Ecto neural progenitor cell (in vitro differentiated cells): ENCODE measurements at regions not wholly inside any gene's neighbourhood (a gene's known extent, or its start where the extent isn't known, plus 50 kb on each side); places are given as distances from the start of the nearest gene placed in this dataset.

Experiments
- DNase-seq: peaks from one replicate; pipeline ENCODE4 v3.0.0-alpha.2; 2018; ENCODE audit warnings: low spot score

GRCh38 chr10:78366663-78367411 is 333.2 kb downstream of the RPS24 start:
- no peak for DNase-seq

DNA sequence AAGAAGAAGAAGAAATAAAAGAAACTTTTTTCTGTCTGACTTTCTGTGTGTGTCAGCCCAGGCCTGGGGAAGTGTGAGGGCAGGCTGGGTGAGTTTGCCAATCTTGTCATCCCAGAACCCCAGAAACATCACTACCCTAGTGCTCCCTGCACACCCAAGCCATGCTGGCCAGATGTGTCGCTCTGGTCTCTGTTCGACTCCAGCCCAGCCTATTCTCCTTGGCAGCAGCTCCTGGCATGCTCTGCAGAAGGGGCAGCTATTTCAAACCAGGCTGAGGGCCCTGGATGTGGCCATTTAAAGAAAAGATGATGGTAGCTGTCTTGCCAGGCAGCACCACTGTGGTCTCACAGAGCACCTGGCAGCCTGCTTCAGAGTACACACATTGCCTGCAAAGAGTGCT is 334.1 kb downstream of the RPS24 start:
- DNase-seq, result no peak

GRCh38 chr10:78371136-78371535 is 337.5 kb downstream of the RPS24 start:
- DNase-seq, result peak; percentile 72

DNA sequence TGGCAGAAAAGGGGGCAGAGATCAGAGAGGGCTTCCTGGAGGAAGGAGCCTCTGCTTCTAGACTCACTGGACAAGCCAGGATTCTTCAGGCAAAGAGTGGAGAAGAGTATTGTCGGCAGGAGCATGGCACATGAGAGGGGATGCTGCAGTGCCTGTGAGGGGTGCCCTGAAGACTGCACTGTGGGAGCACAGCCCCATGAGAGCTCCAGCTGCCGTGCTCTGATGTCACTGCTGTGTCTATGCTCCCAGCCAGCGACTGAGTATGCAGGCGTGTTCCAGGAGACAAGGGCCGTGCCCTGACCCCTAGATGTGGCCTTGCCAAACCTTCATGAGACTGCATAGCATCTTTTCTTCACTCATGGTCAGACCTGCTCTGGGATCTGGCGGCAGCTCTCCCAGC is 339.1 kb downstream of the RPS24 start:
- no peak for DNase-seq

- no peak for DNase-seq
Observed at GRCh38 chr10:78374331-78375028, 340.8 kb downstream of the RPS24 start.

DNA sequence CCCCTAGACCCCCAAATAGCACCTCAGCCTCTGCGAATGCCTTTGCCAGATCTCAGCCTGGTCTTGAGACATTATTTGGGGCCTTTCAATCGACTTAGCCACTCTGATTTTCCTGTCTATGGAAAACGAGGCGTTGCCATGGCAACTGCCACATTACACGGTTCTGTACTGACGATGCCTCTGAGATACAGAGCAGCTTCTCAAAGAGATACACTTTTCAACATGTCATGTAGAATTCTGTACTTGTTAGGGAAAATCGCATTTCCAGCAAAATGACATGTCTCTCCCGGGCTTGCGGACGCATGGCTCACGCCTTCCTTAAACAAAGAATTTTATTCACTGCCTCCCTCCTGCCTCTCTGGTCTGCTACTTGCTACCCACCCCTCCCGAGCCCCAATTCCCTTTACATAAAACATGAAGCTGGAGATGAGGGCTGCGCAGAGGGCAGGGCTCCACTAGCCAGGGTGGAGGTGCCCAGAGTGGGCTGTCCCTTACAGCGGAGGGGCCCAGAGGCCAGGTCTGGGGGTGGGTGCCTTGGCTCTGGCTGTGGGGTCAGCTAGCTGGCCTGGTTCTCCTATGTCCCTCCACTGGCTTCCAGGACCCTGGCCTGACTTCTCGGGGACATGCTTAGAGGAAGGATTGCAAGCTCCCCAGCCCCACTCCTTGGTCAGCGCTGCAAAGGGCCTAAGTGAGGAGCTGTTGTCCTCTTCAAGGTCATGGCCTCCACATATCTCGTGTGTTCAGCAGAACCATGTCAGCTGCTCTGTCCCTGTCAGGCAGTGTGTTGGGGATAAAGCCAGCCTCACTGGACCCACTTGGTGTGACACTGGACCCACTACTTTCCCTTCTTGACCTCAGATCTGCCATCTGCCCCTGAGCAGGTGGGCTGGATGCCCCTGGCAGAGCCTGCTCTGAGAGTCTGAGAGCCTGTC is 342.5 kb downstream of the RPS24 start:
- DNase-seq, result no peak

GRCh38 chr10:78377356-78377755 is 343.7 kb downstream of the RPS24 start:
- no peak for DNase-seq

DNA sequence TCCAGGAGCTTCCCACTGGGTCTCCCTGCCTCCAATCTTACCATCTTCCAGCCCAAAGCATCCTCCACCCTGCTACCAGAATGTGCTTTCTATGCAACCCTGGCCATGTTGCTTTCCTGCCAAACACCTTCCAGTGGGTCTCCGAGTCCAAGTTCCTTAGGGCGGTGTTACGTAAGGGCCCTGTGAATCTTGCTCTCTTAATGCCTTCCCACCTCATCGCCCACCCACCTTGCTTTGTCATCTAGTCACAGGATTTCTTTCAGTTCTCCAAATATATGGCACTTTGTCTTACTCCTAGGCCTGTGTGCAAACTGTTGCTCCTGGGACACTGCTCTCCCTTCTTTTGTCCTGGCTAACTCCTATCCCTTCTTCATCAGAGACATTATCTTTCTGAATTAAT is 344.5 kb downstream of the RPS24 start:
- DNase-seq, result no peak

DNA sequence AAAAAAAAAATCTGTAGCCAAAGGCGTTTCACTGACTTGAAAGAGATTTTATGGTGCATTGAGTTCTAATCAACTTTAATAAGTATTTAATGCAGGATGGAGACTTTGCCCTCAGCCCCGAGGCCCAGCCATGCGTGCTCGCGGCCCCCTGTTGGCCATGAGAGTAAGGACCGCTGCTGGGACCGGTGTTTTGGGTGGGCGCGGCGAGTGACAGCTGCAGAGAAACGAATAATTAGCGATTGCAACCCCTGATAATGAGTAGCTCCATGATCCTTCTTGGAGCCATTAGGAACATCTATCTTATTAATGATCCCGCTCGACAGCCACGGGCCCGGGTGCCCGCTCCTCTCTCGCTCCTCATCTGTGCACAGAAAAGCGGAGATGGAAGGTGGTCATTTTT is 347.4 kb downstream of the RPS24 start:
- no peak for DNase-seq

DNA sequence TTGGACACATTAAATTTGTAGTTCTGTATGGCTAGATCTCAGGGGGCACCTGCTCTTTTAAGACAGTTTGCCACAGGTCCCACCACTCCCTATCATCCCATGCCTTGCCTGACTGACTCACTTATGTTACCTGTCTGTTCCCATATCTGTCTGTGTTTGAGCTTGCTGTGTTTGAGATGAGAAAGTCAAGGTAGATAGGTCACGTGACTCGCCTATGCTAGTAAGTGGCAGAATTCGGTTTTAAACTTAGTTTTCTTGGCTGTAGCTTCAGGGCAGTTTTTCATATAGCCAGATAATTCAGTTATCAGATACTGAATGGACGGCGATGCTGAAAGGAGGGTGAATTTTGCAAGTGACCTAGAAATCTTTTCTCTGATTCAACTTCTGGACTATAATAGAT is 348.4 kb downstream of the RPS24 start:
- DNase-seq, result no peak

GRCh38 chr10:78382772-78383171 is 349.1 kb downstream of the RPS24 start:
- no peak for DNase-seq

DNA sequence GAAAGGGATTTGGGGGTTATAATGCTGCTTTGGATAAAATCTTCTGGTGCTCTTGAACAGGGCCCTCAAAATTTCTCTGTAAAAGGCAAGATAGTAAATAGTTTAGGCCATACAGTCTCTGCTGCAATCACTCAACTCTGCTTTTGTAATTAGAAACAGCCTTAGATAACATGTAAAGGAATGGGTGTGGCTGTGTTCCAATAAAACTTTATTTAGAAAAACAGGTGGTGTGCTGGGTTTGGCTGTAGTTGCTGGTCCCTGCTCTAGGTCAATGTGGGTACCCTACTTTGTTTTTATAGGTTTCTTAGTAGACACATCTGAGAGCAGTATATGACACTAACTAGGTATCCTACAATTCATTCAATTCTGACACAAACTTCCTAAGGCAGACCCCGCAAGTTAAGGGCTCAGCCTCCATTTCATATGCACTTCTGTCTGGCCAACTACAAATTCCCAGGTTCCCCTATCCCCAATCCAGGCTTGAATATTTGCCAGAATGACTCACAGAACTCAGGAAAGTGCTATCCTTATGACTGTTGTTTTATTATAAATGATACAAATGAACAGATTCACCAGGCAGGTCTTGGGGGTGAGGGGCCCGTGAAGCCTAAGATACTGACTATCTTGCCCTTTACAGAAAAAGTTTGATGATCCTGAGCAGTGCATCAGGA is 349.9 kb downstream of the RPS24 start:
- no peak for DNase-seq

DNA sequence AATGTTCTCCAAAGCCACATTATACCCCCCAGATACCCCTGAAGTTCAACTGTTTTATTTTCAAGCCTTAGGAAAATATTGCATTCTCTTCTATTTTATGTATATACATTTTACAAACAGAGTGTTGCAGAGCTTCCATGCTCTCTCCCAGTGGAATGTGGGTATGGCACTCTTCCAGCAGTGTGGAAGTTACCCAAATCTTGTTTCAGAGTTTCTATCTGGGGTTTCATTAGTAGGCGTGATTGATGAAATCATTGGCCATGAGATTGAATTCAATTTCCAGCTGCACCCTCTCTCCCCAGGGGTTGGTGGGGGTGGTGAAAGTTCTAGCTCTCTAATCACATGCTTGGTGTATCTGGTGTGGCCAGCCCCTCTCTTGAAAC is 350.4 kb downstream of the RPS24 start:
- DNase-seq, result no peak

GRCh38 chr10:78385599-78385998 is 351.9 kb downstream of the RPS24 start:
- no peak for DNase-seq

DNA sequence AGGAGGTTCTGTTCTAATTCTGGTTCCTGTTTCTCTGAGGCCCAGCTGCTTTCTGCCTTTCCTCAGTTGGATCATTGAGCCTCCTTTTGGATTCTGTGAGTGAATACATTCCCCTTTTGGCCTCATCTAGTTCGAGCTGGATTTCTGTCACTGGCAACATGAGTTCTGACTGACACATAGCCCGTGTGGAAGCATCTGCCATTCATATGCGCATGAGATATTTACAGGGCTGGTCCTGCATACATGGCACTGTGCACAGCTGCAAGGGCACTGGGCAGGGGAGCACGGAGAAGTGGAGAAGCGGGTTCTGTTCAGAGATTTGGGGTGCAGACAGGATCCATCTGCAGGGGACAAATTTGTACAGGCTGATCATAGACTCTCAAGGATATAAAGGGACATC is 352.8 kb downstream of the RPS24 start:
- DNase-seq, result no peak

GRCh38 chr10:78388331-78389050 is 354.8 kb downstream of the RPS24 start:
- DNase-seq, result no peak

DNA sequence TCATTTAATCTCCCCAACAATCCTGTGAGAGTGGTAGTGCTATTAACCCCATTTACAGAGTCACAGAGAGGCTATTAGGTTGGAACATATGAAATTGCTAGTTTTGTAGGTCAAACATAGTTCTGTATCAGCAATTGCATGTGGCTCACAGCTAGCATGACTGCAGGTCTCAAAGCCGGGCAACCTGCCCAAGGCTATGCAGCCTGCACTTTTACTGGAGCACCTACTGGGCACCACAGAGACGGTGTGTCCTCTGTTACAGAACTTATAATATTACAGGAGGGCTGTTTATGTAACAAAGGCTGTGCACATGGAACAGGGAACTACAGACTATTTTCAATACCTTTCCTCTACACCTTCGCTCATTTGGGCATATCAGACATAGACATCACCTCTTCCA is 355.8 kb downstream of the RPS24 start:
- DNase-seq, result no peak

DNA sequence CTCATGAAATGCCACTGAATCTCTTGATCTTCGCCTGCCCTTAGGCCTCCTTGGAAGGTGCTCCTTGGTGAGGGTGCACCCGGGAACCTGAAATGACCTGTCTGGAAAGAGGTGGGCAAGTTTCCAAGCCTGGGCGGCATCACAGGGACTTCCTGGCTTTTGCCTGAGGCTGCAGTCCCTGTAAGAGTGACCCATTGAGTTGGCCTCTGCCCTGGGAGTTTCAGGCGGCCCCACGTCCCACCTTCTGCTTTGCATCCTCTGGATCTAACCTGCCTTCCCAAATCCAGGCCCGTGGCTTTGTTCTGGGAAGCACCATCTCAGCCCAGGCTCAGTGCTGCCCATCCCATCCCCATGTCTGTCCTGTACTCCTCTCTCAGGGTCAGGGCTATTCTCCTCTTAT is 356.4 kb downstream of the RPS24 start:
- DNase-seq, result no peak

DNA sequence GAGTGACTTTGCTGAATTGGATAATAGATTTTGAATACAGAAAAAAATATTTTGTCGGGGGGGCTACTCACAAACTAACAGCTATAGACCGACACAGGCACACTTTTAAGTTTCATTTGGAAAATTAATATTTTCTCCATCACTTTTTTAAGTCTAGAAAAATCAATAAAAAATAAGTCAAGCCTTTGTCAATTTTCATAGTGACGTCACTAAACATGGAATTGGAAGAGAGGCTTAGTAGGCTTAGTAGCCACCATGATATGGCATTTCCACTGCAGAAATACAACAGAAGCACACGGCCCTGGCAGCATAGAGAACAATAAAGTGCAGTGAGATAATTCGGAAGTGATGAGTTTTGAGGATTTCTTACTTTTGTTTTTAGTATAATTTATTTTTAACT is 357.2 kb downstream of the RPS24 start:
- no peak for DNase-seq

DNA sequence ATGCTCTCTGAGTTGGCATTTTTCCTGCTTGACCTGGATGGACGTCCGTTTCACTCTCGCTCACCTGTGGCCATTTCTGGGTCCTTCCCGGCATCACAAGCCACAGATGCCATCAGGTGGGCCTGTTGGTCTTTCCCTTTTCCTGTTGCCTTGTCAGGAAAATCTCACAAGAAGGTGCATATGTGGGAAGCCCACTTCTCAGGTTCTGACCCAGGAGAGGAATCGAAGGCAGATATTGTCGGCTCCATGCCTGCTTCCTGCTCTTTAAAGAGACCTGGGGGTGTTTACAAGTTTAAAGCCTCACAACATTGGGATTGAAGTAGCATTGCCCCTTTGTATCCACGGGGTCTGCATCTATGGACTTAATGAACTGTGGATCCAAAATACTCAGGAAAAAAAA is 357.9 kb downstream of the RPS24 start:
- no peak for DNase-seq

- DNase-seq, result no peak
Observed at GRCh38 chr10:78392197-78392596, 358.5 kb downstream of the RPS24 start.

DNA sequence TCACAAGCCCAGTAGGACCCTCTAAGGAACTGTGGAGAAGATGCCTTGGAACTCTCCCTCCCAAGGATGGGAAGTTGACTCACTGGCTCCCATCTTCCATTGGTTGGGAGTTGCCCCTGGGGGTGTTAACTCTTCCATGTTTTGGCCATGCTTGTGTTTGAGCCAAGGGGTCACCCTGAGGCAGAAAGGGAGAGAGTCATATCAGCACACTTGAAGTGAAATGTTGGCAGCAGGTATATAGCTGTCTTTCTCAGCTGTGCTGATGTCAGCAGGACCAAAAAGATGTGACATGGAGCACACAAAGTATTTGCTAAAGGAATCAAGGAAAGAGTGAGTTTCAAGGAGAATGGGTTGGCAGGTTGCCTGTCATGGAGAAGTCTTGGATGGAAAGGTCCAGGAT is 359.4 kb downstream of the RPS24 start:
- DNase-seq, result no peak
